ENCODE measurements at regions not wholly inside any gene's neighbourhood (a gene's known extent, or its start where the extent isn't known, plus 50 kb on each side); places are given as distances from the start of the nearest gene placed in this dataset.
"Not testable (repeated sequence)": the region's sequence is repeated elsewhere in the genome, so short reads cannot be mapped to it uniquely, and the experiment has no call there.

DNA sequence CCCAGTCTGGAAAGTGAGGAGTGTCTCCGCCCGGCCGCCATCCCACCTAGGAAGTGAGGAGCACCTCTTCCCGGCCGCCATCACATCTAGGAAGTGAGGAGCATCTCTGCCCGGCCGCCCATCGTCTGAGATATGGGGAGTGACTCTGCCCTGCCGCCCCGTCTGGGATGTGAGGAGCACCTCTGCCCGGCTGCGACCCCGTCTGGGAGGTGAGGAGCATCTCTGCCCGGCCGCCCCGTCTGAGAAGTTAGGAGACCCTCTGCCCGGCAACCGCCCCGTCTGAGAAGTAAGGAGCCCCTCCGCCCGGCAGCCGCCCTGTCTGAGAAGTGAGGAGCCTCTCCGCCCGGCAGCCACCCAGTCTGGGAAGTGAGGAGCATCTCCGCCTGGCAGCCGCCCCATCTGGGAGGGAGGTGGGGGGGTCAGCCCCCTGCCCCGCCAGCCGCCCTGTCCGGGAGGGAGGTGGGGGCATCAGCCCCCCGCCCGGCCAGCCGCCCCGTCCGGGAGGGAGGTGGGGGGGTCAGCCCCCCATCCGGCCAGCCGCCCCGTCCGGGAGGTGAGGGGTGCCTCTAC lies 671.8 kb upstream of the IMPG1 start:
- DNase-seq (ENCODE audit: low spot score); intact Hi-C loops (cut with DNase I): not testable (repeated sequence)

DNA sequence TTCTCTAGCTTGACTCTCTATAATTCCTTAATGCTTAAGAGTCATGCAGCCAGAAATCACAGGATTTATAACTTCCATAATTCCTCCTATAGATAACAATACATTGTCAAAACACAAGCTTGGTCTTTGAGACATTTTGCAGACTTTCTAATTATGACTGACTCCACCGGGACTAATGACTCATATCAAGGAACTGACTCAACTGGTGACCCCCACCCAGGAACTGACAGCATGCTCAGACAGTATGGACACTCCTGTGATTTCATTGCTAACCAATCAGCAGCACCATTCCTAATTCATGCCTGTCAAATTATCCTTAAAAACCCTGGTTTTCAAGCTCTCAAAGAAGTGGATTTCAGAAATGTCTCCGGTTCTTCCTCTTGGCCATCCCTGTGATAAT lies 670.5 kb upstream of the IMPG1 start:
- DNase-seq (ENCODE audit: low spot score), result no peak
- intact Hi-C loops (cut with DNase I), result no loop called here

DNA sequence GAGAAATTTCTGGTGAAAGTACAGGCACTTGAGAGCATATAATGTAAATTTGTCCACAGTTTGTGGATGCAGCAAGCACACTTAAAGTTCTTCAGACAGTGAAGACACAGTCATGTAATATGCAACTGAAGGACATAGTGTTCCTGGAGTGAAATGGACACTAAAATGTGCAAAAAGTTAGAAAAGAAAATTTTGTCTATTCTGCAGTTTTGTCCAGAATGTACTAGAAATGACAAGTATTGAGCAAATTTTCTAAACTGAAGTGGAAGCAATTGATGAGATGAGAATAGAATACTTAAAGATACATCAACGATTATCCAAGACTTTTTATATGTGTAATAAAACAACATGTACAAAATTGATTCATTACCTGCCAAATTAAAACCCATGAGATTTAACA lies 647.0 kb upstream of the IMPG1 start:
- no peak for DNase-seq (ENCODE audit: low spot score)
- intact Hi-C loops (cut with DNase I), result no loop called here

- DNase-seq (ENCODE audit: low spot score), result no peak
- intact Hi-C loops (cut with DNase I), result no loop called here
These were observed 636.3 kb upstream of the IMPG1 start for GRCh38 chr6:76708641-76709331.

GRCh38 chr6:76707630-76708029 lies 635.2 kb upstream of the IMPG1 start:
- intact Hi-C loops (cut with DNase I), result no loop called here
- DNase-seq (ENCODE audit: low spot score), result no peak

DNA sequence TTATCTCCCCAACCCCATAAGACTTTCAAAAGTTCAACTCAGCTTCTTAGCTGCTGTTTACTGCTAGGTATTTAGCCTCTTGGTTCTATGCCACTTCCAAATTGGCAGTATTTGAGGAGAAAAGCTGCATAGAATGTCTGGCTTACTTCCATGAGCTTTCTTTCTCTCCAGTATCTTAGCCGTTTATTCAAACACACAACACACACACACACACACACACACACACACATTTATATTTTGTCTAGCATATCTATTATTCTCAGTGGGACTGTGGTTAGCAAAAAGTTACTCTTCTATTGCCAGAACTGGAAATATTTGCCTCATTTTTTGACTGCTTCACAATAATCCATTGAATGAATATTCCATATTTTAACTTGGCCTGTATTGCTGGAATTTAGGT lies 634.2 kb upstream of the IMPG1 start:
- intact Hi-C loops (cut with DNase I), result no loop called here
- no peak for DNase-seq (ENCODE audit: low spot score)

- DNase-seq (ENCODE audit: low spot score), result no peak
- intact Hi-C loops (cut with DNase I), result no loop called here
These were observed 633.6 kb upstream of the IMPG1 start for GRCh38 chr6:76706086-76706485.

- intact Hi-C loops (cut with DNase I), result no loop called here
These were observed 631.3 kb upstream of the IMPG1 start for GRCh38 chr6:76703786-76704185.

GRCh38 chr6:76703285-76703684 lies 630.8 kb upstream of the IMPG1 start:
- no peak for DNase-seq (ENCODE audit: low spot score)
- intact Hi-C loops (cut with DNase I), result no loop called here

More at GRCh38 chr6:76703786-76704185, 631.3 kb upstream of the IMPG1 start:
- DNase-seq (ENCODE audit: low spot score), result no peak

DNA sequence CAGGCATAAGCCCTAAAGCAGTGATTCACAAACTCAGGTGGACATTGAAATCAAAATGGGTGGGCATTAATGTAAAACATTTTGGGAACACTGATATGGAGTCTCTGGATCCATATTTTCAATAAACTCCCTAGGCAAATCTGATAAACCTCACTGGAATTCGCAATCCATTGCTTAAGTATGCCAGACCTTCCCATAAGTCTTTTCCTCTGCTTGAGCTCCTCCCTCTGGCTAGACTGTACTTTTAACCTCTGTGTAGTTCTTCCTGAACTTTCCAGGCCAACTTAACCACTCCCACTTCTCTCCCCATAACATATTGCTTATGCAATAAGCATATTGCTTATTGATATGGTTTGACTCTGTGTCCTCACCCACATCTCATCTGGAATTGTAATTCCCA lies 629.7 kb upstream of the IMPG1 start:
- intact Hi-C loops (cut with DNase I), result no loop called here
- DNase-seq (ENCODE audit: low spot score), result no peak

GRCh38 chr6:76701610-76702009 lies 629.1 kb upstream of the IMPG1 start:
- no peak for DNase-seq (ENCODE audit: low spot score)
- intact Hi-C loops (cut with DNase I), result no loop called here

DNA sequence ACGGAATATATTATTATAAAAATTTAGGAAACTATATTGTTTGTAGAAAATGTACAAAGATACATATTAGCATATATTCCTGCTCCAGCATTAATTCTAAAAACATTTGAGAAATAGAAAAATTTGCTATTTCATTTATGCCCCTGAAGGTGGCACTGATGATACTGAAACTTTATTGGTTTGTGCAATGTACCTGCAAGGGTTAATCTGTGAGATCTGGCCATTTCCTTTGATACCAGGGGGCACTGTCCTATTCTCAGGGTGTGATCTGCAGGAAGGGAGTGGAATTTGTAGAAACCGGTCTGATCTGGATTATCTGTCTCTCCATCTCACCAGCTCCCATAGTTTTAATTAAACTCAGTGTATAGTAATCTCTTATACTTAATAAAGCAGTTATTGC lies 625.1 kb upstream of the IMPG1 start:
- intact Hi-C loops (cut with DNase I), result no loop called here

GRCh38 chr6:76694795-76695194 lies 622.3 kb upstream of the IMPG1 start:
- intact Hi-C loops (cut with DNase I), result loop anchor here (5.0 kb wide), 1 partner anchor 168 kb away; no protein-coding TSS in a partner anchor
- DNase-seq (ENCODE audit: low spot score), result no peak

More for the DNA sequence above, 625.1 kb upstream of the IMPG1 start:
- no peak for DNase-seq (ENCODE audit: low spot score)

GRCh38 chr6:76684875-76685274 lies 612.4 kb upstream of the IMPG1 start:
- no peak for DNase-seq (ENCODE audit: low spot score)
- intact Hi-C loops (cut with DNase I), result loop anchor here (10.0 kb wide), 1 partner anchor 780 kb away; the partner anchor contains the start of gene HTR1B

- intact Hi-C loops (cut with DNase I), result loop anchor here (10.0 kb wide), 1 partner anchor 781 kb away; the partner anchor contains the start of gene HTR1B
- no peak for DNase-seq (ENCODE audit: low spot score)
These were observed 611.5 kb upstream of the IMPG1 start for GRCh38 chr6:76683985-76684384.

- intact Hi-C loops (cut with DNase I), result loop anchor here (10.0 kb wide), 1 partner anchor 782 kb away; the partner anchor contains the start of gene HTR1B
- DNase-seq (ENCODE audit: low spot score), result no peak
These were observed 610.4 kb upstream of the IMPG1 start for GRCh38 chr6:76682842-76683241.

- DNase-seq (ENCODE audit: low spot score), result no peak
- intact Hi-C loops (cut with DNase I), result loop anchor here (10.0 kb wide), 1 partner anchor 783 kb away; the partner anchor contains the start of gene HTR1B
These were observed 609.3 kb upstream of the IMPG1 start for GRCh38 chr6:76681781-76682180.

GRCh38 chr6:76677017-76677416 lies 604.6 kb upstream of the IMPG1 start:
- intact Hi-C loops (cut with DNase I), result no loop called here
- DNase-seq (ENCODE audit: low spot score), result no peak

- intact Hi-C loops (cut with DNase I), result no loop called here
- no peak for DNase-seq (ENCODE audit: low spot score)
These were observed 599.3 kb upstream of the IMPG1 start for GRCh38 chr6:76671751-76672150.

GRCh38 chr6:76644231-76644630 lies 571.8 kb upstream of the IMPG1 start:
- DNase-seq (ENCODE audit: low spot score), result no peak
- intact Hi-C loops (cut with DNase I), result no loop called here

DNA sequence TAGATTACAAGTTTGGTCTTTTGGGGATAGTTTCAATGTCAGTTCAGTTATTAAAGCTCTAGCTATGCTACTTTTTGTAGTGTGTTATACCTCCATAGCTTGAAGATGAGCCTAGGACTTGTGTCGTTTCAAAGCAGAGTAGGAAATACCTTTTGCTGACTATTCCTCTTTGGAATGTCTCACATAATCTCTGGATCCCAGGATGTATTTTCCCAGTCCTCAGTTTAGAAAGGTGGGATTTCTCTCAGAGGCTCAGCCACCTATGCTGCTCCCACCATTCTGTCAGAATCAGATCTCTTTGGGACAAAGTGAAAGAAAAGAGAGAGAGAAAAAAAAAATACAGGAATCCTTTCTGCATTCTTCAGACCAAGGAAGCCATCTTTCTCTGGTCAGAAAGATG lies 567.5 kb upstream of the IMPG1 start:
- intact Hi-C loops (cut with DNase I), result no loop called here
- no peak for DNase-seq (ENCODE audit: low spot score)
